ENCODE measurements at regions not wholly inside any gene's neighbourhood (a gene's known extent, or its start where the extent isn't known, plus 50 kb on each side); places are given as distances from the start of the nearest gene placed in this dataset.

DNA sequence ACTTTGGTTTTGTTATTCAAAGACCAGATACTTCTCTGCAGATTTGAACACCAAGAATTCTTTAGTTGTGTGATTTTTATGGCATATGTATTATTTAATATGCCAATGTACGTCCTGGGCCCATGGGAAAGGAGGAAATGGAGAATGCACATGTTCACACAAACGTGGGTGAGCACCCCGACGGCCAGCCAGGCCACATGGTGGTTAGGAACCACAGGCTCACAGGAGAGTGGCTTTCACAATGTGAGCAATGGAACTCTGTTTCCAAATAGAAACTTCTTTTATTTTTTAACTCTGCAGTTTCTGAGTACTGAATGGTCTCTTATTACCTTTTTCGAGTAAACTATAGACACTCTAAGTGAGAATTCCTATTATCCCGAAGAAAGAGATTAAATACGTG, 58.0 kb upstream of the UNC5C start:
- CTCF ChIA-PET, result no interaction called here
- no peak for TF ChIP-seq NFE2L1 (CRISPR knock-in tag; IDR thresholded peaks at IDR 0.05)
- no peak for TF ChIP-seq ZNF671 (CRISPR knock-in tag; IDR thresholded peaks at IDR 0.05)
- no peak for TF ChIP-seq MYBL2 (CRISPR knock-in tag; IDR thresholded peaks at IDR 0.05)
- TF ChIP-seq, protein P1, sequence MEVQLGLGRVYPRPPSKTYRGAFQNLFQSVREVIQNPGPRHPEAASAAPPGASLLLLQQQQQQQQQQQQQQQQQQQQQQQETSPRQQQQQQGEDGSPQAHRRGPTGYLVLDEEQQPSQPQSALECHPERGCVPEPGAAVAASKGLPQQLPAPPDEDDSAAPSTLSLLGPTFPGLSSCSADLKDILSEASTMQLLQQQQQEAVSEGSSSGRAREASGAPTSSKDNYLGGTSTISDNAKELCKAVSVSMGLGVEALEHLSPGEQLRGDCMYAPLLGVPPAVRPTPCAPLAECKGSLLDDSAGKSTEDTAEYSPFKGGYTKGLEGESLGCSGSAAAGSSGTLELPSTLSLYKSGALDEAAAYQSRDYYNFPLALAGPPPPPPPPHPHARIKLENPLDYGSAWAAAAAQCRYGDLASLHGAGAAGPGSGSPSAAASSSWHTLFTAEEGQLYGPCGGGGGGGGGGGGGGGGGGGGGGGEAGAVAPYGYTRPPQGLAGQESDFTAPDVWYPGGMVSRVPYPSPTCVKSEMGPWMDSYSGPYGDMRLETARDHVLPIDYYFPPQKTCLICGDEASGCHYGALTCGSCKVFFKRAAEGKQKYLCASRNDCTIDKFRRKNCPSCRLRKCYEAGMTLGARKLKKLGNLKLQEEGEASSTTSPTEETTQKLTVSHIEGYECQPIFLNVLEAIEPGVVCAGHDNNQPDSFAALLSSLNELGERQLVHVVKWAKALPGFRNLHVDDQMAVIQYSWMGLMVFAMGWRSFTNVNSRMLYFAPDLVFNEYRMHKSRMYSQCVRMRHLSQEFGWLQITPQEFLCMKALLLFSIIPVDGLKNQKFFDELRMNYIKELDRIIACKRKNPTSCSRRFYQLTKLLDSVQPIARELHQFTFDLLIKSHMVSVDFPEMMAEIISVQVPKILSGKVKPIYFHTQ (CRISPR knock-in tag; IDR thresholded peaks at IDR 0.05), result no peak
- Mint-ChIP-seq H3K9me3 (peaks cover 16% of the 10 kb centered on the region), H3K27me3 (ENCODE audit: low read depth) (no peaks in the 10 kb centered on the region), H3K4me1 (peaks cover 10% of the 10 kb centered on the region), H3K36me3 (peaks cover 3% of the 10 kb centered on the region; the same call in 1 of the 2 replicates), H3K4me3 (no peak overlapping the region), H3K27ac (no peak overlapping the region)
- DNase-seq (ENCODE audit: low spot score) (no peak), ATAC-seq (no peak)
- POLR2A ChIA-PET, result no interaction called here

DNA sequence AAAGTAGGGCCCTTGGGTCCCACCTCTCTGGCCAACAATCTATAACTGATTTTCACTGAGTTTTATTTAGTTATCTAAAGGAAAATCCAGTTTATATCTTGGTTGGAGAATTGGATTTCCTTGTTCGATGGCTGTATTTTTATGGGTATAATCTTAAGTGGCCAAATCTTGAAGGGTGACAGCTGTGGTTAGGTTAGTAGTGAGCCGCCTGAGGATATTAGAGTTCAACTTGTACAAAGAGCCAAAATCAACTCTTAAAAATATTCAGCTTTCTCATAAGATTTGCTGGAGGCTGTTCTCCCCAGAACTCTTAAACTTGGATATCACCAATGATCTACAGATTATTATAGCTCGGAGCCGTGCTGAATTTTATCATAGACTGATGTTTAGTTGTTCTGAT, 54.6 kb upstream of the UNC5C start:
- no peaks in the 10 kb centered on the region for H3K4me1 Mint-ChIP-seq
- ATAC-seq, result no peak

DNA sequence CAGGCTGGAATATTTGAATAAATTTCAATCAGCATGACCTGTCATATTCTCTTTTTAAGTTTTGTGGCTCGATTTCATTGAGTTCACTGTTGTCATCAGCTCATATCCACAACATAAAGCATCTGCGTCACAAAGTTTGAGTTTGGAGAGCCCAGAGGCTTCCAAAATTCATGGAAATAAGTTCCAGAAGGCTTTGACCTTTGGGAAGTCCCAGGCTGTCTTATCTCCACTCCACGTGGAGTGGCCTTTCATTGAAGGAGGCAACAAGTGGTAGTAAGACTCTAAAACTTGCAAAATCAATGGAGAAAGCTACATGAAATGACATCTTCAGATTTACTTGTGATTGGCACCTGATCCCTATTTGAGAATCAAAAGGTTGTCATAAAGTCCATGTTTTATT, 54.1 kb upstream of the UNC5C start:
- Mint-ChIP-seq H3K4me3 (no peak overlapping the region), H3K9me3 (peaks cover 13% of the 10 kb centered on the region), H3K4me1 (no peaks in the 10 kb centered on the region), H3K27ac (no peak overlapping the region), H3K27me3 (ENCODE audit: low read depth) (no peaks in the 10 kb centered on the region), H3K36me3 (peaks cover 3% of the 10 kb centered on the region; the same call in 1 of the 2 replicates)
- CTCF ChIA-PET, result interaction anchor here (1.1 kb wide), 1 partner anchor 34 kb away, joined by 3 read pairs; no protein-coding TSS in a partner anchor
- TF ChIP-seq, protein P2, sequence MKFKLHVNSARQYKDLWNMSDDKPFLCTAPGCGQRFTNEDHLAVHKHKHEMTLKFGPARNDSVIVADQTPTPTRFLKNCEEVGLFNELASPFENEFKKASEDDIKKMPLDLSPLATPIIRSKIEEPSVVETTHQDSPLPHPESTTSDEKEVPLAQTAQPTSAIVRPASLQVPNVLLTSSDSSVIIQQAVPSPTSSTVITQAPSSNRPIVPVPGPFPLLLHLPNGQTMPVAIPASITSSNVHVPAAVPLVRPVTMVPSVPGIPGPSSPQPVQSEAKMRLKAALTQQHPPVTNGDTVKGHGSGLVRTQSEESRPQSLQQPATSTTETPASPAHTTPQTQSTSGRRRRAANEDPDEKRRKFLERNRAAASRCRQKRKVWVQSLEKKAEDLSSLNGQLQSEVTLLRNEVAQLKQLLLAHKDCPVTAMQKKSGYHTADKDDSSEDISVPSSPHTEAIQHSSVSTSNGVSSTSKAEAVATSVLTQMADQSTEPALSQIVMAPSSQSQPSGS (CRISPR knock-in tag; IDR thresholded peaks at IDR 0.05; ENCODE audit: borderline replicate concordance, low read depth), result no peak
- TF ChIP-seq, protein P3, sequence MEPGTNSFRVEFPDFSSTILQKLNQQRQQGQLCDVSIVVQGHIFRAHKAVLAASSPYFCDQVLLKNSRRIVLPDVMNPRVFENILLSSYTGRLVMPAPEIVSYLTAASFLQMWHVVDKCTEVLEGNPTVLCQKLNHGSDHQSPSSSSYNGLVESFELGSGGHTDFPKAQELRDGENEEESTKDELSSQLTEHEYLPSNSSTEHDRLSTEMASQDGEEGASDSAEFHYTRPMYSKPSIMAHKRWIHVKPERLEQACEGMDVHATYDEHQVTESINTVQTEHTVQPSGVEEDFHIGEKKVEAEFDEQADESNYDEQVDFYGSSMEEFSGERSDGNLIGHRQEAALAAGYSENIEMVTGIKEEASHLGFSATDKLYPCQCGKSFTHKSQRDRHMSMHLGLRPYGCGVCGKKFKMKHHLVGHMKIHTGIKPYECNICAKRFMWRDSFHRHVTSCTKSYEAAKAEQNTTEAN (CRISPR knock-in tag; IDR thresholded peaks at IDR 0.05), result no peak
- TF ChIP-seq, protein P4, sequence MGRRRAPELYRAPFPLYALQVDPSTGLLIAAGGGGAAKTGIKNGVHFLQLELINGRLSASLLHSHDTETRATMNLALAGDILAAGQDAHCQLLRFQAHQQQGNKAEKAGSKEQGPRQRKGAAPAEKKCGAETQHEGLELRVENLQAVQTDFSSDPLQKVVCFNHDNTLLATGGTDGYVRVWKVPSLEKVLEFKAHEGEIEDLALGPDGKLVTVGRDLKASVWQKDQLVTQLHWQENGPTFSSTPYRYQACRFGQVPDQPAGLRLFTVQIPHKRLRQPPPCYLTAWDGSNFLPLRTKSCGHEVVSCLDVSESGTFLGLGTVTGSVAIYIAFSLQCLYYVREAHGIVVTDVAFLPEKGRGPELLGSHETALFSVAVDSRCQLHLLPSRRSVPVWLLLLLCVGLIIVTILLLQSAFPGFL (CRISPR knock-in tag; IDR thresholded peaks at IDR 0.05; ENCODE audit: borderline replicate concordance), result no peak
- TF ChIP-seq, protein P5, sequence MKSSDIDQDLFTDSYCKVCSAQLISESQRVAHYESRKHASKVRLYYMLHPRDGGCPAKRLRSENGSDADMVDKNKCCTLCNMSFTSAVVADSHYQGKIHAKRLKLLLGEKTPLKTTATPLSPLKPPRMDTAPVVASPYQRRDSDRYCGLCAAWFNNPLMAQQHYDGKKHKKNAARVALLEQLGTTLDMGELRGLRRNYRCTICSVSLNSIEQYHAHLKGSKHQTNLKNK (CRISPR knock-in tag; IDR thresholded peaks at IDR 0.05), result no peak
- no peak for TF ChIP-seq JAZF1 (CRISPR knock-in tag; IDR thresholded peaks at IDR 0.05)
- DNase-seq (ENCODE audit: low spot score) (no peak), ATAC-seq (no peak)
- POLR2A ChIA-PET, result no interaction called here

More for the DNA sequence above, 54.6 kb upstream of the UNC5C start:
- no peak overlapping the region for H3K4me3 Mint-ChIP-seq
- no peak overlapping the region for H3K27ac Mint-ChIP-seq
- no peaks in the 10 kb centered on the region for H3K27me3 Mint-ChIP-seq (ENCODE audit: low read depth)
- no peak for DNase-seq (ENCODE audit: low spot score)
- peaks cover 14% of the 10 kb centered on the region for H3K9me3 Mint-ChIP-seq
- ChIA-PET CTCF (interaction anchor here (1.1 kb wide), 1 partner anchor 34 kb away, joined by 3 read pairs; no protein-coding TSS in a partner anchor), POLR2A (no interaction called here)
- peaks cover 3% of the 10 kb centered on the region; the same call in 1 of the 2 replicates for H3K36me3 Mint-ChIP-seq
- TF ChIP-seq NR1H2 (CRISPR knock-in tag; IDR thresholded peaks at IDR 0.05), result no peak
- TF ChIP-seq, protein P6, sequence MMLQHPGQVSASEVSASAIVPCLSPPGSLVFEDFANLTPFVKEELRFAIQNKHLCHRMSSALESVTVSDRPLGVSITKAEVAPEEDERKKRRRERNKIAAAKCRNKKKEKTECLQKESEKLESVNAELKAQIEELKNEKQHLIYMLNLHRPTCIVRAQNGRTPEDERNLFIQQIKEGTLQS (CRISPR knock-in tag; conservative IDR thresholded peaks at IDR 0.05), result no peak

DNA sequence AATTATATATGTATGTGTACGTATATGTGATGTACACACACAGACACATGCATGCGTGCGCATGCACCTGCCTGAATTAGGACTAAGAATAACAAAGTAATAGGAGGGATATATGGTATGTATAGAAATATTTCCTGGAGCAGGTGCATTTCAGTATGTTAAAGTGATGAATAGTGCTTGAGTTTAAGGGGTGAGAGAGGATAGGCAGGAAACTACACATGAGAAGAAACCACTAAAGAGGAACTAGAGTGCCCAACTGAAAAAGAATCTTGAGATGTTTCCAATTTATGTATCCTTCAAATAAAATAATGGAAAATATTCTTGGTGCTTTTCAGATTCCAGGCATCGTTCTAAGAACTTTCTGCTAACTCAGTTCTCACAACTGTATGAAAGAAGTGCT, 52.6 kb upstream of the UNC5C start:
- H3K9me3 Mint-ChIP-seq, result 0 out of 2 replicates have a peak, but pooled peaks cover under 1% of the 10 kb centered on the region
- ChIA-PET CTCF (interaction anchor here (1.3 kb wide), 1 partner anchor 21 kb away, joined by 3 read pairs; no protein-coding TSS in a partner anchor), POLR2A (no interaction called here)
- no peak for ATAC-seq
- no peaks in the 10 kb centered on the region for H3K36me3 Mint-ChIP-seq
- TF ChIP-seq ZNF671 (CRISPR knock-in tag; IDR thresholded peaks at IDR 0.05), result no peak
- TF ChIP-seq RORB (CRISPR knock-in tag; IDR thresholded peaks at IDR 0.05), result no peak
- no peak overlapping the region for H3K27ac Mint-ChIP-seq
- H3K4me1 Mint-ChIP-seq, result no peaks in the 10 kb centered on the region
- no peak overlapping the region for H3K4me3 Mint-ChIP-seq
- no peak for DNase-seq (ENCODE audit: low spot score)
- no peaks in the 10 kb centered on the region for H3K27me3 Mint-ChIP-seq (ENCODE audit: low read depth)

Data from WTC11 (cell line).